Neural cell (in vitro differentiated cells): ENCODE measurements at regions not wholly inside any gene's neighbourhood (a gene's known extent, or its start where the extent isn't known, plus 50 kb on each side); places are given as distances from the start of the nearest gene placed in this dataset.

ENCODE experiments used
- H2AFZ ChIP-seq: fragments of 200-600, 300-800 bp; sonication (generic), shearing (Covaris generic); 2 replicates; pipeline ENCODE4 v1.6.0; 2014; ENCODE audit warnings: low read depth, mild to moderate bottlenecking, antibody characterized with exemption, low read length, moderate library complexity
- H3F3A ChIP-seq: fragments of 200-600 bp; shearing (Covaris generic); 2 replicates; pipeline ENCODE4 v1.6.1; 2016; ENCODE audit warnings: mild to moderate bottlenecking, moderate library complexity, mixed read lengths, antibody characterized with exemption, low read length; ENCODE audit not compliant: insufficient read depth, poor library complexity, severe bottlenecking
- H3K27ac ChIP-seq: fragments of 200-600, 300-800 bp; sonication (generic), shearing (Covaris generic); 2 replicates; pipeline ENCODE4 v1.5.1; 2014; ENCODE audit warnings: mild to moderate bottlenecking, low read length, moderate library complexity
- H3K27me3 ChIP-seq: fragments of 300-800, 200-600 bp; sonication (generic), shearing (Covaris generic); 2 replicates; pipeline ENCODE4 v1.6.0; 2014; ENCODE audit warnings: mild to moderate bottlenecking, low read depth, low read length, moderate library complexity; ENCODE audit not compliant: insufficient read depth
- H3K36me3 ChIP-seq: fragments of 300-800, 200-600 bp; sonication (generic), shearing (Covaris generic); 2 replicates; pipeline ENCODE4 v1.5.1; 2014; ENCODE audit warnings: mild to moderate bottlenecking, antibody characterized with exemption, low read length, moderate library complexity; ENCODE audit not compliant: insufficient read depth
- H3K4me2 ChIP-seq: fragments of 300-800, 200-600 bp; sonication (generic), shearing (Covaris generic); 2 replicates; pipeline ENCODE4 v1.6.0; 2014; ENCODE audit warnings: mild to moderate bottlenecking, low read length
- H3K4me3 ChIP-seq: fragments of 300-800, 200-600 bp; sonication (generic), shearing (Covaris generic); 2 replicates; pipeline ENCODE4 v1.5.1; 2014; ENCODE audit warnings: mild to moderate bottlenecking, low read length, moderate library complexity
- H3K79me2 ChIP-seq: fragments of 200-600 bp; shearing (Covaris generic); replicated peaks from 2 replicates; pipeline ENCODE4 v1.6.0; 2014; ENCODE audit warnings: mild to moderate bottlenecking, low read length, moderate library complexity; ENCODE audit not compliant: insufficient read depth
- H3K9ac ChIP-seq: fragments of 300-800, 200-600 bp; sonication (generic), shearing (Covaris generic); 2 replicates; pipeline ENCODE4 v1.6.1; 2016; ENCODE audit warnings: mild to moderate bottlenecking, low read length, mixed read lengths
- H3K9me2 ChIP-seq: fragments of 200-600 bp; shearing (Covaris generic); 2 replicates; pipeline ENCODE4 v1.6.1; 2016; ENCODE audit warnings: mild to moderate bottlenecking, low read length, mixed read lengths; ENCODE audit not compliant: insufficient read depth
- H3K9me3 ChIP-seq: fragments of 200-600, 300-800 bp; sonication (generic), shearing (Covaris generic); 2 replicates; pipeline ENCODE4 v1.6.1; 2016; ENCODE audit warnings: mild to moderate bottlenecking, mixed run types, low read length, moderate library complexity, mixed read lengths
- H4K20me1 ChIP-seq: fragments of 200-600 bp; shearing (Covaris generic); 2 replicates; pipeline ENCODE4 v1.6.1; 2016; ENCODE audit warnings: mild to moderate bottlenecking, mixed run types; ENCODE audit not compliant: insufficient read depth
- CTCF ChIP-seq: fragments of 450-650 bp; IDR thresholded peaks from 2 replicates; pipeline ENCODE4 v1.5.1; 2014; ENCODE audit warnings: antibody characterized with exemption, mild to moderate bottlenecking, moderate library complexity; ENCODE audit not compliant: poor library complexity, severe bottlenecking
- EP300 ChIP-seq: fragments of 450-650 bp; conservative IDR thresholded peaks from 2 replicates; pipeline ENCODE4 v1.6.1; 2014; ENCODE audit warnings: antibody characterized with exemption, mild to moderate bottlenecking, moderate library complexity; ENCODE audit not compliant: poor library complexity, severe bottlenecking
- EZH2 ChIP-seq: fragments of 200-600, 300-800 bp; shearing (Covaris generic), sonication (generic); IDR thresholded peaks from 2 replicates; pipeline ENCODE4 v1.6.1; 2014; ENCODE audit warnings: antibody characterized with exemption, low read length, borderline replicate concordance, mild to moderate bottlenecking; ENCODE audit not compliant: insufficient read depth, poor library complexity, severe bottlenecking
- MXI1 ChIP-seq: fragments of 450-650 bp; conservative IDR thresholded peaks from 2 replicates; pipeline ENCODE4 v1.6.1; 2014; ENCODE audit warnings: antibody characterized with exemption, mild to moderate bottlenecking; ENCODE audit not compliant: poor library complexity, severe bottlenecking
- POLR2AphosphoS5 ChIP-seq: IDR thresholded peaks from 2 replicates; pipeline ENCODE4 v1.6.1; 2012
- RAD21 ChIP-seq: fragments of 450-650 bp; conservative IDR thresholded peaks from 2 replicates; pipeline ENCODE4 v1.6.1; 2014; ENCODE audit warnings: antibody characterized with exemption, mild to moderate bottlenecking, moderate library complexity
- REST ChIP-seq: IDR thresholded peaks from 2 replicates; pipeline ENCODE4 v1.6.1; 2012; ENCODE audit warnings: borderline replicate concordance
- SMC3 ChIP-seq: fragments of 450-650 bp; conservative IDR thresholded peaks from 2 replicates; pipeline ENCODE4 v1.6.1; 2014; ENCODE audit warnings: antibody characterized with exemption, mild to moderate bottlenecking, moderate library complexity; ENCODE audit not compliant: poor library complexity
- TAF1 ChIP-seq: IDR thresholded peaks from 2 replicates; pipeline ENCODE4 v1.6.1; 2012; ENCODE audit warnings: low read depth

- Histone ChIP-seq H3K27ac (no peak overlapping the region), H3K9me3 (no peaks in the 10 kb centered on the region), H3K36me3 (no peaks in the 10 kb centered on the region), H3F3A (no peaks in the 10 kb centered on the region), H4K20me1 (no peaks in the 10 kb centered on the region), H2AFZ (no peak overlapping the region), H3K27me3 (no peaks in the 10 kb centered on the region), H3K9me2 (no peaks in the 10 kb centered on the region), H3K79me2 (no peaks in the 10 kb centered on the region), H3K4me2 (no peak overlapping the region), H3K9ac (no peak overlapping the region), H3K4me3 (no peak overlapping the region)
- TF ChIP-seq EP300, result no peak
Measured at GRCh38 chr13:105033999-105034398, 1501.5 kb downstream of the EFNB2 start.

- H3K9ac ChIP-seq, result no peak overlapping the region
- H3F3A ChIP-seq, result no peaks in the 10 kb centered on the region
- no peaks in the 10 kb centered on the region for H4K20me1 ChIP-seq
- no peak for TF ChIP-seq EZH2
- no peak for TF ChIP-seq RAD21
- no peak for TF ChIP-seq POLR2AphosphoS5
- TF ChIP-seq TAF1, result no peak
- TF ChIP-seq REST, result no peak
- no peak for TF ChIP-seq EP300
- no peak for TF ChIP-seq MXI1
- TF ChIP-seq CTCF, result no peak
- no peak for TF ChIP-seq SMC3
- H3K27ac ChIP-seq, result no peak overlapping the region
- no peaks in the 10 kb centered on the region for H3K9me3 ChIP-seq
- H3K9me2 ChIP-seq, result no peaks in the 10 kb centered on the region
- H3K27me3 ChIP-seq, result no peaks in the 10 kb centered on the region
- no peaks in the 10 kb centered on the region for H3K79me2 ChIP-seq
- no peak overlapping the region for H3K4me3 ChIP-seq
- H3K36me3 ChIP-seq, result no peaks in the 10 kb centered on the region
- no peak overlapping the region for H2AFZ ChIP-seq
- H3K4me2 ChIP-seq, result no peak overlapping the region
Measured at GRCh38 chr13:105031306-105031705, 1504.2 kb downstream of the EFNB2 start.

- no peaks in the 10 kb centered on the region for H3K36me3 ChIP-seq
- H3F3A ChIP-seq, result no peaks in the 10 kb centered on the region
- no peak overlapping the region for H2AFZ ChIP-seq
- no peaks in the 10 kb centered on the region for H4K20me1 ChIP-seq
- no peak overlapping the region for H3K4me3 ChIP-seq
- no peak overlapping the region for H3K27ac ChIP-seq
- TF ChIP-seq SMC3 (no peak), REST (no peak), RAD21 (no peak), POLR2AphosphoS5 (no peak), MXI1 (no peak), CTCF (no peak), EP300 (peak; percentile 56), EZH2 (no peak)
- no peaks in the 10 kb centered on the region for H3K27me3 ChIP-seq
- no peaks in the 10 kb centered on the region for H3K9me3 ChIP-seq
- no peaks in the 10 kb centered on the region for H3K9me2 ChIP-seq
- no peaks in the 10 kb centered on the region for H3K79me2 ChIP-seq
- no peak overlapping the region for H3K4me2 ChIP-seq
- H3K9ac ChIP-seq, result no peak overlapping the region
Measured at GRCh38 chr13:105030851-105031250, 1504.6 kb downstream of the EFNB2 start.
